EH (cell line): ENCODE measurements at regions not wholly inside any gene's neighbourhood (a gene's known extent, or its start where the extent isn't known, plus 50 kb on each side); places are given as distances from the start of the nearest gene placed in this dataset.

Experiments
- DNase-seq: peaks from one replicate; pipeline ENCODE4 v3.0.0-alpha.2; 2015; ENCODE audit warnings: low read depth

GRCh38 chr21:35849144-35849543 lies 211.2 kb downstream of the SETD4 start:
- no peak for DNase-seq

DNA sequence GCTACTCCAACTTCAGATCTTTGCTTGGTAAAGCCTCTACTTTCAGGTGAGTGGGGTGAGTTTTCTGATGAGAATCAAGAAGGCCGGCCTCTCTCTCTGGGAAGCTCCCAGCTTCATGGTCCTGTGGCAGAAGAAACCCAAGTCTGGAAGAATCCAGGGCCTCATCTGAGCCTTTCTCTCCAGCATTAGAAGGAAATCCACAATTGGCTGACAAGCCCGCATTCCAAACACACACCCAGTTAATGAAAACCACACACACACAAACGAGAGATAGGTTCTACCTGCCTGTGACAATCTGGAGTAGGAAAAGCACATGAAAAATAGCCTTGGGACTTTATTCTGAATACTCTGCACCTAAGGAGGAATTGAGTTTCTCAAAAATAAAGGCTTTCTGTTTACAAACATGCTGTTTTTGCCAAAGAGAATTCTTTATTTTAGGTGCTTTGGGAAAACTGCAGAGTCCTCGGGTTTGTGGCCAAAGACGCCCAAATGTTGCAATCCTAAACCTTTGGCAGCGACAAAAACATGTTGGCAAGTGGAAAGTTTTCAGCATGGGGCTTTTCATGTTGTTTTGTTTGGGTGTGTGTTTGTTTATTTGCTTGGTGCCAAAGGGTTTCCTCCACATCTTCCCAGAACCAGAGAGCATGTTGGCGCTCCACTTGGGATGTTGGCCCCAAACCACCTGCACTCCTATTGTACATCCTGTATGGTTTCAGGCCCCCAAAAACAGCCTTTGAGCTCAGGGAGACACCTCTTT lies 216.2 kb downstream of the SETD4 start:
- DNase-seq: no peak

- DNase-seq: no peak
These were observed 219.4 kb downstream of the SETD4 start for GRCh38 chr21:35840949-35841348.

DNA sequence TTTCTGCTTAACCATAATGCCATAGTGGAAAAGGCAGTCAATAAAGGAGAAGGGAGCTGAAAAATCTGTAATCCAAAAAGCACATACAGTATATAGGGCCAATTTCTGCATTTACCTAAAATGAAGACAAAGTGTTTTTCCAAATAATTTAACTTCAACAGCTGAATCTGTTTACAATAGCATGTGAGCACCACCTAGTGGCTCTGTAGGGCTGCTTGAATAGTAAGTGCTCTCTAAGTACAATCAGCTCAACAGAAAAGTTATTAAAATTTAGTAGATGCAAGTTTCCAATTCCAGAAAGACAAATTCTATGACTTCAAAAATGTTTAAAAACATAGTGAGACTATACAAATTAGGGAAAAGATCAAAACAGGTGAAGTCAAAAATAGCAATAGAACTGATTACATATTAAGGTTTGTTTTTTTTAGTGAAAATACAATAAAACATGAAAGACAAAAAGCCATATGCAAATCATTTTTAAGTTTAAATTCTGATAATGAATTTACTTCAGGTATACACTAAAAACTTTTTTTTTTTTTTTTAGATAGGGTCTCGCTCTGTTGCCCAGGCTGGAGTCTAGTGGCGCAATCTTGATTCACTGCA lies 220.0 kb downstream of the SETD4 start:
- peak; percentile 86 for DNase-seq

DNA sequence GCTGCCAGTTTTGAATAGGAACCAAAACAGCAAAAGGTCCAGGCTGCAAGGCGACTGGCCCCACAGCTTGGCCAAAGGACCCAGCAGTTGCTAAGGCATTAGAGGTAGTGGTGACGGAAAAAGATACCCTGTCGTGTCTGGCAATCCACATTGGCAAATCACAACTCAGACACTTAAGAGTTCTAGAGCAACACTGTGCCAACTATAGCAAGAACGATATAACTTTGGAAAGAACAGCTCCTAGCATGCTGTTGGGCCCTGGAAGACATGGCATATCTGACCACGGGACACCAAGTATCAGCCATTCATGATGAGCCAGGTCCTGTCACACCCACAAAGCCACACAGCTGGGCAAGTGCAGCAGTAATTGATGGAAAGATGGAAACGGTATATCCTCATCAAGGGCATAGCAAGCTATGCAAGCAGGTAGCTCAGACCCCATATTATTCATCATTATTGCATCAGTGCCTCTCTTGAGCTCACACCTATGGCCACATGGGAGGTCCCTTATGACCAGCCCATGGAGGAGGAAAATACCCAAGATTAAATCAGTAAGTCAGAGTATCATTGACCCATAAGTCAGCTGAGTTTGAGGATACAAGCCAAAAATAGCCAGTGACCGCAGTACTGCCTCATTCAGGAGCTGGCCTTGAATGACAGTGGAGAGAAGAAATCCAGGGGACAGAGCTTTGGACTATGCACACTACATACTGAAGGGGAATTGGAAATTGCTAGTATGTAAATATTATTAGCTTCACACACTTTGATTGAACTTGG lies 221.2 kb downstream of the SETD4 start:
- DNase-seq: peak; percentile 23

- no peak for DNase-seq
These were observed 222.0 kb downstream of the SETD4 start for GRCh38 chr21:35838350-35838749.

- peak; percentile 44 for DNase-seq
These were observed 226.3 kb downstream of the SETD4 start for GRCh38 chr21:35833991-35834390.

DNA sequence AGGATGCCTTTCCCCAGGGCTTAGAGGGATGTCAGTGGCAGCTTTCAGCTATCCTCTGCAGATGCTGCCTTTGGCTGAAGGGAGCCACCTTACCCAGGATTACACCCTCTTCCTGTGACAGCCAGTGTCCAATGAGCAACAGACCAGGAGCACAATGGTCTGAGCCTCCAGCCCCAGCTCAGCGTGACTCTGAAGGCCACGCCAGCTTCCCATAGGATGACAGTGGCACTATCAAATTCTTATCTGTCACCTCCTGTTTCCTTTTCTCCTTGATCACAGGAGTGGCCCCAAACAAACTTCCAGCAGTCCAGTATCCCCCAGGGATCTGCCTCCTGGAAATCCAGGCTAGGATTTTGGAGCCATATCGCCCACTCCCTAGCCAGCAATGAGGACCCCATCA lies 226.9 kb downstream of the SETD4 start:
- no peak for DNase-seq

GRCh38 chr21:35831230-35831629 lies 229.1 kb downstream of the SETD4 start:
- no peak for DNase-seq

- DNase-seq: no peak
These were observed 231.3 kb downstream of the SETD4 start for GRCh38 chr21:35829067-35829466.

- no peak for DNase-seq
These were observed 232.2 kb downstream of the SETD4 start for GRCh38 chr21:35828161-35828560.

DNA sequence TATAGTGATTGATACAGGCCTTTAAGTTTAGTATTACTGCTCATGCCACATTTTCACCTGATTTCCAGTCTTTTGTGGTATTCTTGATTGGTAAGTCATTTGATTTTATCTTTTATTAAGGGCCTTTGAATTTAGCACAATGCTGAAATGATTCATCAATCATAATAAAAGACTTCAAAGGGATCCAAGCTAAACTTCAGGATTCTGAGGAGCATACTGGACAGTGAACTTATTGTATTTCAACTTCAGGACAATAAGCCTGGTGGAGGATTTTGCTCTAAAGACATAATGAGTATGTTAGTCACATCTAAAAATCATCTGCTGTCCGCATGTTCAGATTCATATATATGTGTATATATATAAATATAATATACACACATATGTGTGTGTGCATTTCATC lies 233.3 kb downstream of the SETD4 start:
- DNase-seq: no peak

DNA sequence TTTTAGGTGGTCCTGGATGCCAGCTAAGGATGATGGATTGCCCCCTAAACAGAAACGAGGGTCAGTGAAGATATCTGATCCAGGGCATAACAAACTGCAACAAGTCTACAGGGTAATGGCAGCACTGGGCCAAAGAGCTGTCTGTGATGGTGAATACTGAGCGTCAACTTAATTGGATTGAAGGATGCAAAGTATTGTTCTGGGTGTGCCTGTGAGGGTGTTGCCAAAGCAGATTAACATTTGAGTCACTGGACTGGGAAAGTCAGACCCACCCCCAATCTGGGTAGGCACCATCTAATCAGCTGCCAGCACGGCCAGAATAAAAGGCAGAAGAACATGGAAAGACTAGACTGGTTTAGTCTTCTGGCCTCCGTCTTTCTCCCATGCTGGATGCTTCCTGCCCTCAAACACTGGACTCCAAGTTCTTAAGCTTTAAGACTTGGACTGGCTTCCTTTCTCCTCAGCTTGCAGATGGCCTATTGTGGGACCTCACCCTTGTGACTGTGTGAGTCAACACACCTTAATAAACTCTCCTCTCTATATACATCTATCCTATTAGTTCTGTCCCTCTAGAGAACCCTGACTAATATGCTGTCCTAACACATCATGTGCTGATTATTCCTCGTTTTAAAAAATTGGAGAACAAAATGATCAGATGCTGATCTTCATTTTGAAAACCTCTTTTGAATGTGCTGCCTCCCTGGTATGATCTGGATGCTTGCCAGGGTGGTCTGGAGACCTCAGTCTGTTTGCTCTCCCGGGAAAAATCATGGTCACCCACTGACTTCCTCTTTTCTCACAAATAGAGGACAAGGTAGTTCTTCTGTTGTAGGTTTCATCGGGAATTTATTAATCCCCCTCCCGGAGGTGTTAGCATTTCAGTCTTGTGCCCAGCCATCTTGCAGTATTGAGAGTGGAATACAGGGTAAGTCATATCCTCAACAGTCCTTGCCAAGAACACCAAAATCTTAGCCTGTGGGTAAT lies 234.7 kb downstream of the SETD4 start:
- DNase-seq: no peak

DNA sequence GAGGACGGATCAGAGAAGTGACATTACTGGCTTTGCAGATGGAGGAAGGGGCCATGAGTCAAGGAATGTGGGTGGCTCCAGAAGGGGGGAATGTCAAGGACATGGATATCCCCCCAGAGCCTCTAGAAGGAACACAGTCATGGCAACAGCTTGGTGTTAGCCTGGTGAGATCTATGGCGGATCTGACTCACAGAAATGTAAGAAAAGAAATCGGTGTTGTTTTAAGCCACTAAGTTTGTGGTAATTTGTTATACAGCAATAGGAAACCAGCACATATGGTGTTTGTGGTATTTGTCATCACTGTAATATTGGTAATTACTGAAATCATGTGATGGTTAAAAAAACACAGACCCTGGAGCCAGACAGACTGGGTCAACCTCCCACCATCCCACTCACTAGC lies 236.2 kb downstream of the SETD4 start:
- DNase-seq: peak; percentile 18

- no peak for DNase-seq
These were observed 241.2 kb downstream of the SETD4 start for GRCh38 chr21:35819134-35819533.

DNA sequence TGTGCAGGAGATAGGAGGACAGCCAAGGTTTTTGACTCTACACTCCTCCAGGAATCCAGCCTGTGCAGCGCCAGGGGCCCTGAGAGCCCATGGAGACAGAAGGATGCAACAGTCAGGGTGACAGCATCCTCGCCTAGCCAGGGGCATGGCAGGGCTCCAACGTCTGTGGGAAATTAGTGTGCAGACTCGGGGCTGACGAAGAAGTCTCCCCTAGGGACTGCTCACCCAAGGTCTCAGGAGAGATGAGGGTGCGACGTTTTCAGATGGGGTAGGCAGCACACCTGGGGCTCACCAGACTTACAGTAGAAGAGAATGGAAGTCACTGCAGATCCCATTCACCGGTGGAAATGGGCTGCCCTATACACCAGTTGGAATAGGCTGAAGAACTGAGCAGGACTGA lies 241.7 kb downstream of the SETD4 start:
- no peak for DNase-seq

DNA sequence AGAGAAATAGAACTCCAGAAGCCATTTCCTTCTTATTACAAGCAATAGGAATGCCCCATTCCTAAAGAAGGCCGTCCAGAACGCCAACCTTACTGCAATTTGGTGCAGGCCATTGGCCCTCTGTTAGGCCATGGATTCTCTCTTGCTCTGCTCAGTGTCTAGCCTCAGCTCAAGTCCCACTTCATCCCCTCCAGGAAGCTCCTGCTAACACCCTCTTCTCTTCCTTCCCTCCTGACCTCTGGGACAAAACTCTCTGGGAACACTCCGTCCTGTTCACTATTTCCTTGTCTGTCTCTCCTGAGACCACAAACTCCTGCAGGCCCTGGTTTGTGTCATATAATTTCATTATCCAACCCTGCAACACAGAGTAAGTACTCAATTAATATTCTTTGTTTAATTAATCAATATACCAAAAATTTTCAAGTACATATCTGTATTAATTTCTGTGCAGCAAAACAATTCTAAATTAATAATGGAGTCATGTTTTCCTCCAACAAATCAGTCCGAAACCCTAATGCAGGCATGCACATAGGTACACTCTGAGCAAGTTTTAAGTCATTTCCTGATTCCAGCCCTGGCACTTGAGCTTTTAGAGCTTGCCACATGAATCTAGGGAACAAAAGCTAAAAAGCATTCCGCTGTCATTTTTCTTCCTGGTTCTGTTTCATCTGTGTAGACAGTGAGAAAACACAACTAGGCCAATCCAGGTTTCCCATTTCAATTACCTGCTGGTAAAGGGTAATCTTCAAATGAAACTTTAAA lies 245.3 kb downstream of the SETD4 start:
- no peak for DNase-seq

DNA sequence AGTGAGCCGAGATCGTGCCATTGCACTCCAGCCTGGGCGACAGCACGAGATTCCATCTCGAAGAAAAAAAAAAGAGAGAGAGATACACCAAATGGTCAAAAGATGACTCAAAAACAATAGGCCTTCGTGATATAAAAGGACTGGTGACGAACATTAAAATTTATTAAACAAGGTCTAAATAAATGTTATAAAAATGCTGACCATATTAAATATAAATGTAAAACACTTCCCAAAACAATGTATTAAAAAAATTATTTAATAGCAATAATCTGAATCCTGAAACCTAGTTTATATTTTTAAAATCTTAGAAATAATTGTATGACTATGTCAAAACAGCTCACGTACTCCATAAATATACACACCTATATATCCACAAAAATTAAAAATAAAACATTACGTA lies 247.6 kb downstream of the SETD4 start:
- no peak for DNase-seq

GRCh38 chr21:35811191-35811806 lies 249.0 kb downstream of the SETD4 start:
- DNase-seq: no peak

- DNase-seq: peak; percentile 77
These were observed 249.8 kb downstream of the SETD4 start for GRCh38 chr21:35810431-35810970.
